SK-N-SH treated with all-trans-retinoic acid at 6 μM for 48 hours (cell line): ENCODE measurements at regions not wholly inside any gene's neighbourhood (a gene's known extent, or its start where the extent isn't known, plus 50 kb on each side); places are given as distances from the start of the nearest gene placed in this dataset.

Experiments used
- CREB5 ChIP-seq: fragments of 250-450 bp; sonication (Bioruptor Pico); IDR thresholded peaks from 2 replicates; pipeline ENCODE4 v1.5.1; 2020; ENCODE audit warnings: low read depth, mild to moderate bottlenecking, moderate library complexity
- OSR1 ChIP-seq: fragments of 250-450 bp; sonication (Bioruptor Pico); IDR thresholded peaks from 2 replicates; pipeline ENCODE4 v1.8.0; 2022; ENCODE audit warnings: moderate library complexity, mild to moderate bottlenecking, inconsistent platforms
- PATZ1 ChIP-seq: fragments of 250-450 bp; sonication (Bioruptor Pico); IDR thresholded peaks from 2 replicates; pipeline ENCODE4 v1.8.0; 2020; ENCODE audit warnings: mild to moderate bottlenecking, moderate library complexity, borderline replicate concordance
- RARB ChIP-seq: fragments of 250-450 bp; sonication (Bioruptor Pico); IDR thresholded peaks from 2 replicates; pipeline ENCODE4 v1.8.0; 2021; ENCODE audit warnings: mild to moderate bottlenecking, moderate library complexity
- TCF4 ChIP-seq: fragments of 250-450 bp; sonication (Bioruptor Pico); IDR thresholded peaks from 2 replicates; pipeline ENCODE4 v1.8.0; 2021; ENCODE audit warnings: mild to moderate bottlenecking, moderate library complexity, borderline replicate concordance
- ZC3H10 ChIP-seq: fragments of 250-450 bp; sonication (Bioruptor Pico); IDR thresholded peaks from 2 replicates; pipeline ENCODE4 v1.5.1; 2021; ENCODE audit warnings: mild to moderate bottlenecking, moderate library complexity
- ZFP3 ChIP-seq: fragments of 250-450 bp; sonication (Bioruptor Pico); IDR thresholded peaks from 2 replicates; pipeline ENCODE4 v1.5.0; 2020; ENCODE audit warnings: mild to moderate bottlenecking, moderate library complexity
- ZFP30 ChIP-seq: fragments of 450-650 bp; formaldehyde crosslinking; IDR thresholded peaks from 2 replicates; pipeline ENCODE4 v1.5.0; 2022; ENCODE audit warnings: mild to moderate bottlenecking, moderate library complexity

DNA sequence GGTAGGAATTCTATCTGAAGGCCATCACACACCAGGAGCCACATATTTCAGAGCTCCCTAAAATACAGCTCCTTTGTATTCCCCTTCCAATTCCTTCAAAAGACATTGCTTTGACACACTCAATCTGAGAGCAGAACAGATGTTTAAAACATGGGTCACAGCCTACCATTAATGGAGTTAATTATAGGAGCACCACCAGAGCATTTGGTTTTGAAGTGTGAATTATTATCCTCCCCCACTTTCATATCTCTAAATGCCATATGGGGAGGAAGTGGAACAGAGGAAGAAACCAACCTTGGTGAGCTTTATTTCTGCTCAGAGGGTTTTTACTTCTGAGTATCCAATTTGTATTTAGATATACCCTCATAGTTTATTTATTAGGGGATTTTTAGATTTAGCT, 50.7 kb upstream of the TNFRSF21 start:
- TF ChIP-seq ZFP30 (CRISPR knock-in tag) (no peak), TCF4 (CRISPR knock-in tag) (no peak), CREB5 (no peak), ZC3H10 (CRISPR knock-in tag) (no peak), PATZ1 (no peak), ZFP3 (CRISPR knock-in tag) (no peak), RARB (CRISPR knock-in tag) (no peak), OSR1 (CRISPR knock-in tag) (no peak)
